D721Med (cell line): ENCODE measurements at regions not wholly inside any gene's neighbourhood (a gene's known extent, or its start where the extent isn't known, plus 50 kb on each side); places are given as distances from the start of the nearest gene placed in this dataset.
"Not testable (repeated sequence)": the region's sequence is repeated elsewhere in the genome, so short reads cannot be mapped to it uniquely, and the experiment has no call there.

Experiments
- DNase-seq: peaks from one replicate; pipeline ENCODE4 v3.0.0; 2011; ENCODE audit warnings: low spot score; ENCODE audit not compliant: insufficient read length
- FAIRE-seq: peaks from 2 replicates; lab custom pipeline; 2011; peaks lifted over from hg19 to GRCh38; lab: Jason Lieb, UNC
- TF ChIP-seq, protein P1 (sequence below): IDR thresholded peaks from 2 replicates; pipeline ENCODE4 v1.5.1; 2012; ENCODE audit warnings: mild to moderate bottlenecking, control low read depth; ENCODE audit not compliant: insufficient read depth; ENCODE audit errors: missing control alignments

DNA sequence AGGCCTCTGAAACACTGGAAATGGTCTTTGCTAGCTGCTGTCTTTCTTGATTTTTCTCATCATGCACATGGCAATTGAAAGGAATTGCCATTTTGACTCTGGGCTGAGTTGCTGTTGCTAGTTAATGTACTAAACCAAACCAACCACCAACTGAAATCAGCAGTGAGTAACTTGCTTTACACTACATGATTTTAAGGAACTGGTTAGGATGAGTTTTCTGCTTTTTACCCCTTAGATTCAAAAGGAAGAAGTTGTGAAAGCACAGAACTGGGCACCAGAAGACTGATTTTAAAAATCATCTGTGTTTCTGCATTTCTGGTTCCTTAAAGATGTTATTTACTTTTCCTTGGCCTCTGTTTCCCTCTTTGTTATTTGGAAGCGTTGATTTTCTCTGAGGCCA, 361.9 kb downstream of the HLX start:
- DNase-seq = no peak
- TF ChIP-seq, protein P1, sequence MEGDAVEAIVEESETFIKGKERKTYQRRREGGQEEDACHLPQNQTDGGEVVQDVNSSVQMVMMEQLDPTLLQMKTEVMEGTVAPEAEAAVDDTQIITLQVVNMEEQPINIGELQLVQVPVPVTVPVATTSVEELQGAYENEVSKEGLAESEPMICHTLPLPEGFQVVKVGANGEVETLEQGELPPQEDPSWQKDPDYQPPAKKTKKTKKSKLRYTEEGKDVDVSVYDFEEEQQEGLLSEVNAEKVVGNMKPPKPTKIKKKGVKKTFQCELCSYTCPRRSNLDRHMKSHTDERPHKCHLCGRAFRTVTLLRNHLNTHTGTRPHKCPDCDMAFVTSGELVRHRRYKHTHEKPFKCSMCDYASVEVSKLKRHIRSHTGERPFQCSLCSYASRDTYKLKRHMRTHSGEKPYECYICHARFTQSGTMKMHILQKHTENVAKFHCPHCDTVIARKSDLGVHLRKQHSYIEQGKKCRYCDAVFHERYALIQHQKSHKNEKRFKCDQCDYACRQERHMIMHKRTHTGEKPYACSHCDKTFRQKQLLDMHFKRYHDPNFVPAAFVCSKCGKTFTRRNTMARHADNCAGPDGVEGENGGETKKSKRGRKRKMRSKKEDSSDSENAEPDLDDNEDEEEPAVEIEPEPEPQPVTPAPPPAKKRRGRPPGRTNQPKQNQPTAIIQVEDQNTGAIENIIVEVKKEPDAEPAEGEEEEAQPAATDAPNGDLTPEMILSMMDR = no peak
- peak; percentile 70 for FAIRE-seq

- DNase-seq (no peak), FAIRE-seq (peak; percentile 32)
- TF ChIP-seq, protein P1 = no peak
These were observed 362.3 kb downstream of the HLX start for GRCh38 chr1:221241592-221241991.

DNA sequence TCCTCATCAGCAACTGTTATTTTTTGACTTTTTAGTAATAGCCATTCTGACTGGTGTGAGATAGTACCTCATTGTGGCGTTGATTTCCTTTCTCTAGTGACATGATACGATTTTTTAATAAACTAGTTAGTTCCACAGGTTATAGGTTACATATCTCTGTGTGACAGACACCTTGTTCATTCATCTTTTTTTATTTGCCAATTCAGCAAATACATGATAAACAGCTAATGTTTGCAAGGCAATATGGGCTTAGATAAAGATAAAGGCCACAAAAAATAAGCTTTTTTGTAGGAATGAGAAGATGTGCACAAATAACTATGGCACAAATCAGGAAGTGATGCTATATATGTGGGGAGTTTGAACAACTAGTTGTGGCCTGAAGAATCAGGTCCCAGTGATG, 366.8 kb downstream of the HLX start:
- DNase-seq = no peak
- peak; percentile 89 for FAIRE-seq
- TF ChIP-seq, protein P1 = no peak

- FAIRE-seq (peak; percentile 60), DNase-seq (no peak)
- TF ChIP-seq, protein P1 = no peak
These were observed 367.6 kb downstream of the HLX start for GRCh38 chr1:221246628-221247415.

DNA sequence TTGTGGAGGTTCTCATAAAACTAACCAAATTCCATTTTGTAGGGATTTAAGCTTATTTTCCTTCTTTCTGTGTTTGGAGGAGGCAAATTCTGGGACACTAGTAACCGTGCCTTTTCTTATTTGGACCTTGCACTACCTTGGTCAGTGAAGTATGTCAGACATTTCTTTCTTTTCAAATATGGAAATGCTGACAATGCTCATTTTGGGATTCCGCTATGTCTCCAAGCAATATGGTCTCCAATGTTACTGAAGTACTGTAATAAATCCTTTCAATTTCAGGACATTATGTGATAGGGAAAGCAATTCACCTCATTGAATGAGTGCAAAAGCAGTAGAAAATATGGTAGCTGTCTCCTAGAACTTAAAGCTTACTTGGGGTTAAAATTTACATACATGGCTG, 372.3 kb downstream of the HLX start:
- TF ChIP-seq, protein P1 = no peak
- no peak for DNase-seq
- FAIRE-seq = peak; percentile 84

- DNase-seq = no peak
- peak; percentile 91 for FAIRE-seq
- TF ChIP-seq, protein P1 = no peak
These were observed 375.6 kb downstream of the HLX start for GRCh38 chr1:221254813-221255212.

- TF ChIP-seq, protein P1 = no peak
- DNase-seq (no peak), FAIRE-seq (no peak)
These were observed 377.5 kb downstream of the HLX start for GRCh38 chr1:221256773-221257172.

- FAIRE-seq, DNase-seq: not testable (repeated sequence)
These were observed 378.3 kb downstream of the HLX start for GRCh38 chr1:221257548-221257947.

DNA sequence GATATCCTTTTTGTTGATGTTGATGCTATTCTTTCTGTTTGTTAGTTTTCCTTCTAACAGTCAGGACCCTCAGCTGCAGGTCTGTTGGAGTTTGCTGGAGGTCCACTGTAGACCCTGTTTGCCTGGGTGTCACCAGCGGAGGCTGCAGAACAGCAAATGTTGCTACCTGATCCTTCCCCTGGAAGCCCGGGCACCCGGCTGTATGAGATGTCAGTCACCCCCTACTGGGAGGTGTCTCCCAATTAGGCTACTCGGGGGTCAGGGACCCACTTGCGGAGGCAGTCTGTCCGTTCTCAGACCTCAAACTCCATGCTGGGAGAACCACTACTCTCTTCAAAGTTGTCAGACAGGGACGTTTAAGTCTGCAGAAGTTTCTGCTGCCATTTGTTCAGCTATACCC, 383.4 kb downstream of the HLX start:
- not testable (repeated sequence) for FAIRE-seq, DNase-seq
